ENCODE measurements at regions not wholly inside any gene's neighbourhood (a gene's known extent, or its start where the extent isn't known, plus 50 kb on each side); places are given as distances from the start of the nearest gene placed in this dataset.

DNA sequence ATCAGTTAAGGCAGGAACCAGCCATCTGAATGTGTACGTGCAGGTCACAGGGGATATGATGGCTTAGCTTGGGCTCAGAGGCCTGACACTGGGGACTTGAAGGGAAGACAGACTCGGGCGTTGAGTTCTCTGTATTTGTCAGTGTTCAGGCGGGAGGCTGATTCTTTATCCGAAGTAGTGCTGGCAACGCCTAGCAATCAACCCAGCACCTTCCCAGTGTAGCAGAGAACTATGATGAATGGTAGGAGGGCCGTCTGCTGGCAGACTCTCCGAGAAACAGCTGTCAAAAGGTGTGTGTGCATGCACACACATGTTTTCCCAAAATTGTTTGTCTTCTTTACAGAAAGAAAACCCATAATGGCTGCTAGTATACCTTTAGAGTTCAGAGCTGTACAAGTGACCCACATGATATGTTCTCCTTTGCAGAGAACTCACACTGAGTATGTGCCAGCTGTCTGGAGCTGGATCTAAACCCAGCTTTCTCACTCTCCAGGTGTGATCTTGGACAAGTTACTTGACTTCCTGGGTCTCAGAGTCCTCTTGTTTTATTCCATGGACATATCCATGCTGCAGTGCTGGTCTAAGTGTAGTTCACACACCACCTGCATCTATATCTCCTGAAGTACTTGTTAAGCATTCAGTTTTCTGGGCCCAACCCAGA is 74.5 kb upstream of the LARS2 start:
- Histone ChIP-seq H2AFZ (replicated peaks; ENCODE audit: low read length, poor library complexity) (no peak overlapping the region), H4K91ac (ENCODE audit: insufficient read depth, low read depth, low read length) (no peak overlapping the region), H2AK5ac (ENCODE audit: low read depth, low read length) (no peak overlapping the region), H3K9me1 (ENCODE audit: insufficient read depth, low read length) (no peaks in the 10 kb centered on the region), H2BK5ac (ENCODE audit: low read depth, low read length, poor library complexity, severe bottlenecking) (no peak overlapping the region), H3K9ac (ENCODE audit: low read depth, low read length) (no peak overlapping the region), H4K8ac (ENCODE audit: low read depth in 2 of 2, low read length in 2 of 2) (no peak overlapping the region), H3K27ac (ENCODE audit: insufficient read depth, low read length) (no peak overlapping the region), H3K23ac (ENCODE audit: low read depth, low read length) (no peak overlapping the region), H3K56ac (ENCODE audit: extremely low read depth, insufficient read depth, low read length) (no peak overlapping the region), H3K4ac (ENCODE audit: low read depth, low read length) (no peak overlapping the region), H3K79me1 (ENCODE audit: low read depth in 1 of 2, low read length in 2 of 2) (no peaks in the 10 kb centered on the region), H3K9me3 (ENCODE audit: control insufficient read depth, insufficient read depth, low read length) (peaks cover 5% of the 10 kb centered on the region; the same call in 1 of the 2 replicates), H2AK9ac (replicated peaks; ENCODE audit: low read depth, low read length, poor library complexity) (no peak overlapping the region), H4K20me1 (ENCODE audit: insufficient read depth, low read length) (no peaks in the 10 kb centered on the region), H3K4me1 (ENCODE audit: control insufficient read depth, insufficient read depth, low read length) (no peaks in the 10 kb centered on the region; the same call in 1 of the 2 replicates), H3K4me3 (ENCODE audit: insufficient read depth, low read depth, low read length) (no peak overlapping the region), H3K27me3 (ENCODE audit: control insufficient read depth, insufficient read depth, low read length) (peaks cover 36% of the 10 kb centered on the region), H3K4me2 (ENCODE audit: low read depth, low read length) (no peak overlapping the region), H3K36me3 (ENCODE audit: control insufficient read depth, insufficient read depth, low read length) (no peaks in the 10 kb centered on the region), H3K14ac (replicated peaks; ENCODE audit: low read depth, low read length) (no peak overlapping the region), H2BK120ac (ENCODE audit: low read depth, low read length) (no peak overlapping the region), H4K5ac (ENCODE audit: low read depth, low read length) (no peak overlapping the region), H3K18ac (ENCODE audit: low read depth, low read length) (no peak overlapping the region), H2BK20ac (ENCODE audit: low read depth, low read length) (no peak overlapping the region), H2BK15ac (ENCODE audit: low read depth, low read length) (no peak overlapping the region)
- CTCF ChIA-PET: no interaction called here
- TF ChIP-seq CHD1 (IDR thresholded peaks at IDR 0.05; ENCODE audit: low read depth, low read length) (no peak), MAZ (IDR thresholded peaks at IDR 0.05; ENCODE audit: borderline replicate concordance, low read depth, low read length) (no peak), FOS (IDR thresholded peaks at IDR 0.05; ENCODE audit: low read depth, low read length) (no peak), MAFK (IDR thresholded peaks at IDR 0.05; ENCODE audit: low read depth, low read length) (no peak), MXI1 (IDR thresholded peaks at IDR 0.05; ENCODE audit: borderline replicate concordance, low read depth, low read length) (no peak), RCOR1 (IDR thresholded peaks at IDR 0.05; ENCODE audit: insufficient replicate concordance, low read length) (no peak), RAD21 (IDR thresholded peaks at IDR 0.05; ENCODE audit: low read length) (no peak), SMC3 (IDR thresholded peaks at IDR 0.05; ENCODE audit: low read depth, low read length) (no peak)
- TF ChIP-seq, protein P1, sequence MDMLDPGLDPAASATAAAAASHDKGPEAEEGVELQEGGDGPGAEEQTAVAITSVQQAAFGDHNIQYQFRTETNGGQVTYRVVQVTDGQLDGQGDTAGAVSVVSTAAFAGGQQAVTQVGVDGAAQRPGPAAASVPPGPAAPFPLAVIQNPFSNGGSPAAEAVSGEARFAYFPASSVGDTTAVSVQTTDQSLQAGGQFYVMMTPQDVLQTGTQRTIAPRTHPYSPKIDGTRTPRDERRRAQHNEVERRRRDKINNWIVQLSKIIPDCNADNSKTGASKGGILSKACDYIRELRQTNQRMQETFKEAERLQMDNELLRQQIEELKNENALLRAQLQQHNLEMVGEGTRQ (IDR thresholded peaks at IDR 0.05; ENCODE audit: low read depth, low read length): no peak
- POLR2A ChIA-PET (ENCODE audit: unreplicated experiment): no interaction called here
- 13% methylated on average over 3 of the region's 8 CpGs; no CpG with 5 or more reads in 1 of the 2 experiments for WGBS, 2 experiments (ENCODE audit: extremely low coverage in 2 of 2, insufficient read length in 1 of 2)
- no peak for ATAC-seq (ENCODE audit: low read depth)
- dilution Hi-C loops (cut with HindIII; ENCODE audit: low sequenced_read_pairs, unreplicated experiment): no loop called here
- in situ Hi-C loops (cut with MboI; ENCODE audit: low sequenced_read_pairs): no loop called here
- intact Hi-C loops (cut with micrococcal nuclease): no loop called here
- DNase-seq: no peak
- no TSS peak for BruUV-seq (replicated peaks)
